Mucosa of descending colon (tissue), 3 donors: ENCODE measurements at regions not wholly inside any gene's neighbourhood (a gene's known extent, or its start where the extent isn't known, plus 50 kb on each side); places are given as distances from the start of the nearest gene placed in this dataset.
A peak's percentile ranks its signal among the peaks of the same experiment; 100 is the strongest.

Experiments
- ATAC-seq: fragments of 200-7000 bp; cut with Tn5 transposase; one replicate; pipeline ENCODE4 v1.9.1; 2020; ENCODE audit warnings: mild to moderate bottlenecking, moderate library complexity
- DNase-seq, 3 donors: peaks; one replicate each; pipeline ENCODE4 v3.0.0-alpha.2; 2020
- H3K36me3 ChIP-seq: fragments of 200-600 bp; one replicate; pipeline ENCODE4 v1.8.0; 2021; ENCODE audit warnings: low read depth, mild to moderate bottlenecking
- H3K4me1 ChIP-seq: fragments of 200-600 bp; one replicate; pipeline ENCODE4 v1.8.0; 2021; ENCODE audit warnings: low read depth, mild to moderate bottlenecking
- H3K4me3 ChIP-seq: fragments of 200-600 bp; one replicate; pipeline ENCODE4 v1.8.0; 2021; ENCODE audit warnings: mild to moderate bottlenecking
- H3K9me3 ChIP-seq: fragments of 200-600 bp; one replicate; pipeline ENCODE4 v1.8.0; 2021; ENCODE audit warnings: mild to moderate bottlenecking
- CTCF ChIP-seq: fragments of 200-600 bp; IDR thresholded peaks from one replicate; pipeline ENCODE4 v1.8.0; 2022; ENCODE audit warnings: antibody characterized with exemption, mild to moderate bottlenecking
- intact Hi-C, 2 donors: fragments of 100-400 bp; cut with DNase I in 1 of 2; cut with micrococcal nuclease in 1 of 2; formaldehyde crosslinking; loops; one replicate each; pipeline versions ENCODE4 v1.11.0 to v1.11.1; 2022; cut with DNase I, micrococcal nuclease
- donor health status: DM: no; HTN: no; CAD: no; lungs with moderate emphysema.
- donor health status: DM: no; HTN: no; CAD: no.
- donor health status: DM: no; HTN: yes; CAD: no.

GRCh38 chr11:80162387-80162786 lies 721.6 kb upstream of the TENM4 start:
- Histone ChIP-seq H3K36me3 (no peaks in the 10 kb centered on the region), H3K9me3 (no peaks in the 10 kb centered on the region), H3K4me3 (no peak overlapping the region), H3K4me1 (no peaks in the 10 kb centered on the region)
- intact Hi-C loops: no loop called here
- DNase-seq: no peak
- no peak for TF ChIP-seq CTCF
- ATAC-seq: no peak

- ATAC-seq: no peak
- no peak for TF ChIP-seq CTCF
- H3K4me3 ChIP-seq: no peak overlapping the region
- no peak for DNase-seq
- H3K4me1 ChIP-seq: no peaks in the 10 kb centered on the region
- H3K9me3 ChIP-seq: no peaks in the 10 kb centered on the region
- no peaks in the 10 kb centered on the region for H3K36me3 ChIP-seq
- intact Hi-C loops: no loop called here
These were observed 716.6 kb upstream of the TENM4 start for GRCh38 chr11:80157447-80157846.

GRCh38 chr11:80156062-80156461 lies 715.2 kb upstream of the TENM4 start:
- TF ChIP-seq CTCF: no peak
- Histone ChIP-seq H3K4me3 (no peak overlapping the region), H3K36me3 (no peaks in the 10 kb centered on the region), H3K9me3 (no peaks in the 10 kb centered on the region), H3K4me1 (no peaks in the 10 kb centered on the region)
- ATAC-seq (no peak), DNase-seq (no peak)
- intact Hi-C loops: no loop called here

GRCh38 chr11:80155412-80156017 lies 714.7 kb upstream of the TENM4 start:
- intact Hi-C loops: no loop called here
- DNase-seq (peak in 1 of 3 donors; percentile 38), ATAC-seq (peak; percentile 43)
- Histone ChIP-seq H3K4me3 (no peak overlapping the region), H3K4me1 (no peaks in the 10 kb centered on the region), H3K36me3 (no peaks in the 10 kb centered on the region), H3K9me3 (no peaks in the 10 kb centered on the region)
- TF ChIP-seq CTCF: no peak

- H3K4me1 ChIP-seq: no peaks in the 10 kb centered on the region
- no peak for ATAC-seq
- H3K36me3 ChIP-seq: no peaks in the 10 kb centered on the region
- no peaks in the 10 kb centered on the region for H3K9me3 ChIP-seq
- intact Hi-C loops: no loop called here
- TF ChIP-seq CTCF: no peak
- DNase-seq: no peak
- no peak overlapping the region for H3K4me3 ChIP-seq
These were observed 705.4 kb upstream of the TENM4 start for GRCh38 chr11:80146232-80146631.
